Activated T-helper 17 cell treated with anti-CD3 and anti-CD28 coated beads, Interleukin-2, amount 50 U/mL, for 72 hours (primary cell): ENCODE measurements at regions not wholly inside any gene's neighbourhood (a gene's known extent, or its start where the extent isn't known, plus 50 kb on each side); places are given as distances from the start of the nearest gene placed in this dataset.

Source experiments
- ATAC-seq: fragments of 150-1000 bp; cut with Tn5 transposase; replicated peaks from 2 replicates; pipeline ENCODE4 v1.10.0; 2021; ENCODE audit warnings: mild to moderate bottlenecking, moderate library complexity
- H3K27ac Mint-ChIP-seq: one replicate; pipeline ENCODE4 v1.8.0; 2022; ENCODE audit warnings: mixed read lengths
- H3K27me3 Mint-ChIP-seq: one replicate; pipeline ENCODE4 v1.8.0; 2022; ENCODE audit warnings: mixed read lengths
- H3K36me3 Mint-ChIP-seq: one replicate; pipeline ENCODE4 v1.8.0; 2022; ENCODE audit warnings: low read depth, mild to moderate bottlenecking, mixed read lengths
- H3K4me1 Mint-ChIP-seq: one replicate; pipeline ENCODE4 v1.8.0; 2022; ENCODE audit warnings: mixed read lengths
- H3K4me3 Mint-ChIP-seq: one replicate; pipeline ENCODE4 v1.8.0; 2022; ENCODE audit warnings: mild to moderate bottlenecking, mixed read lengths
- H3K9me3 Mint-ChIP-seq: one replicate; pipeline ENCODE4 v1.8.0; 2022; ENCODE audit warnings: mixed read lengths

DNA sequence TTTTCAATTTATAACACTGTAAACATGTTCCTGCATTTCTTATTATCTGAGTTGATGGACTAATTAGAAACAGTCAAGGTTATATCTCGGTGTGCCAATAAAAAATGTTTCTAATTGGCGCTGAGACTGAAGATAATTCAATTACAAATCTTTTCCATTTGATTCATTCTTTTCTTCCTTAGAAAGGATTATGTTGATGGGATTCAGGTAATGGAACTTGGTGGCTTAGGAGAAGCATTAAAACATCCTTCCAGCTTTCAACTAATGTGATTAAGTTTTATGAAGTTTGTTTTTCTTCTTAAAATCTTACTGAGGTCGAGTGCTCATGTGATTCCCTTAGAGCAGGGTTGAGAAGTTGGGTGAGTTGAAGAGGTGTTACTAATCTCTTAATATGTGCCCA is 1015.3 kb downstream of the NR2F1-AS1 start:
- Mint-ChIP-seq H3K27ac (no peak overlapping the region), H3K27me3 (no peaks in the 10 kb centered on the region), H3K4me3 (no peak overlapping the region), H3K36me3 (no peaks in the 10 kb centered on the region), H3K4me1 (no peaks in the 10 kb centered on the region), H3K9me3 (no peaks in the 10 kb centered on the region)
- no peak for ATAC-seq

DNA sequence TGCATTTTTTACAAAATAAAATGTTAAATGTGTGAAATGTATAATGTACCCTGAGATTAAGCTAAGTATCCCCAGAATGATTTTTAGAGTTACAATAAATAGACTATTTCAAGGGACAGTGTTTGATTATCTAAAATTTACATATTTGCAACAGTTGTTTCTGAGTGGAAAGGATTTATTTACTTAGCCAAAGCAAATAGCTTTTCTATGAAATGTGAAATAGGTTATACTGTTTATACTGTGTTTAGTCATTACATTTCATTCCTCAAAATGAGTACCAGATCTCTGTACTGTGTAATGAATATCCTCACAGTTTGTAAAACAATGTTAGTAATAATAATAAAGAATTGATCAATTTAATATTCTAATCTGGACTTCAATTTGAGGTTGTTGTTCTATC is 1019.0 kb downstream of the NR2F1-AS1 start:
- Mint-ChIP-seq H3K9me3 (no peaks in the 10 kb centered on the region), H3K4me1 (no peaks in the 10 kb centered on the region), H3K27ac (no peak overlapping the region), H3K27me3 (no peaks in the 10 kb centered on the region), H3K36me3 (no peaks in the 10 kb centered on the region), H3K4me3 (no peak overlapping the region)
- no peak for ATAC-seq

DNA sequence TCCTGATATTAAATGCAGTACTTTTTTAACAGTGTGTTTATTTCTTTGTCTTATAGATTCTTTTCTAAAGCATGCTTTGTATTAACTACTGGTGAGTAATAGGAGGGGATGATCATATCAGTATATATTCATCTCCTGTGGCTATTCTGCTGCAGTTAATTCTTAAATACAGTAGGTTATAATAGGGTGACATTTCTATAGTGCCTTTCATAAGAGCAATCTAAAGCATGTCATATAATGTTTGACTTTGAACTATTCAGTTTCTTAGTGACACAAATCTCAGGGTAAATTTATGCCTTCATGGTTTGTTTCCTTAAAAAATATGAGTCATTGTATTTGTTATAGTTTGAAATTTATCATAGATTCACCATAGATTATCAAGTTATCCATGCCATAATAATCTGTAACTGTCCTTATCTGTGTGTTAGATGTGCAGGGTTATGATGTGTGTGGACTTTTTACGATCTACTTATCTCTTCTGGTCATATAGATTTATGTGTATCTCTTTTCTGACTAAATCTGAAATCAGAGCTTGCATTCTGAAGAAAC is 1019.5 kb downstream of the NR2F1-AS1 start:
- no peaks in the 10 kb centered on the region for H3K27me3 Mint-ChIP-seq
- H3K4me3 Mint-ChIP-seq, result no peak overlapping the region
- ATAC-seq, result no peak
- H3K27ac Mint-ChIP-seq, result no peak overlapping the region
- no peaks in the 10 kb centered on the region for H3K9me3 Mint-ChIP-seq
- H3K4me1 Mint-ChIP-seq, result no peaks in the 10 kb centered on the region
- no peaks in the 10 kb centered on the region for H3K36me3 Mint-ChIP-seq

DNA sequence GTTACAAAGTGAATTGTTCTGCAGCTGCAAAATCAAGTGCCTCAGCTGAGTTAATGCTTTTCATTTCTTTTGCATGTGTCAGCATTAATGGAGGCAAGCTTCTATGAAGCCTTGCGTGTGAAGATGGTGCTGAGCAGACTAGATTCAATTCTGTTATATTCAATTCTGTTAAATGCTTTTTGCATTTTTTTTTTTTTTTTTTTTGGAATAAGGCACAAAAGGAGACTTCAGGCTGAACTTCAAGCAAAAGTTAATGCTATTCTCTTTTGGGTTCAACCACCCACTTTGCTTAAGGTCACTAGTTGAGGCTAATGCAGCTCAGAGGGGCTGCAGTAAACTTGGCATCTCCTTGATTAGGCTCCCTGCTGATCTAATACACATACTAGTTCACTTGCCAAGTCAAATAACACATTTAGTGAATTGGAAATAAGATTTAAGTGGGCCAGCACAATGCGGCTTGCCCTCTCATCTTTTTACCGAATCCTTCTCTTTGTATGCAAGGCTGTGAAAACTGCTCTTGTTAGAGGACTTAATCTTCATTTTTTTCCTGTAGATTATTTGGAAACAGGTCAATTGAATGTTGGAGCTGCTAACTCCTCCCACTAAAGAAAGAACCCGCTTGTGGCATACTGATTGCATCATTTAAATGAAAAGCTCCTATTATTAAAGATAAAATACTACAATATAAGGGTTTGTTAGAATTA is 1020.2 kb downstream of the NR2F1-AS1 start:
- H3K27me3 Mint-ChIP-seq, result no peaks in the 10 kb centered on the region
- ATAC-seq, result no peak
- no peak overlapping the region for H3K27ac Mint-ChIP-seq
- H3K36me3 Mint-ChIP-seq, result no peaks in the 10 kb centered on the region
- H3K9me3 Mint-ChIP-seq, result no peaks in the 10 kb centered on the region
- H3K4me3 Mint-ChIP-seq, result no peak overlapping the region
- no peaks in the 10 kb centered on the region for H3K4me1 Mint-ChIP-seq

DNA sequence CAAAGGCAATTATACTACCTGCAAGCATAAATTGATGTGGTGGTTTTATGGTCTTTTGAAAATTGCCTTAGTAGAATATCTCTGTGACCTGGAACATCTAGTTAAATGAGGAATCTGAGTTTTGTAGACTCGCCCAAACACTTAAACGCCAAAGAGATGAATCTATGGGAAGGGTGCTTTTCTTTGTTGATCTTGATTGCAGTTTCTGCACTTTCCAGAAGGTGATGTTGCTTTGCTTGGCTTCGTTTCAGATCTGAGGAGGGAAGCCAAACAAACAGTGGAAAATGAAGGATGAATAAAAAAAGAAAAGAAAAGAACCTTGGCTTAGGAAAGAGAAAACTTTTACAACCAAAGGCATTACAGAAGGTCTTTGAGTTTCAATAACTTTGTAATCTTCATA is 1021.2 kb downstream of the NR2F1-AS1 start:
- H3K4me1 Mint-ChIP-seq, result no peaks in the 10 kb centered on the region

DNA sequence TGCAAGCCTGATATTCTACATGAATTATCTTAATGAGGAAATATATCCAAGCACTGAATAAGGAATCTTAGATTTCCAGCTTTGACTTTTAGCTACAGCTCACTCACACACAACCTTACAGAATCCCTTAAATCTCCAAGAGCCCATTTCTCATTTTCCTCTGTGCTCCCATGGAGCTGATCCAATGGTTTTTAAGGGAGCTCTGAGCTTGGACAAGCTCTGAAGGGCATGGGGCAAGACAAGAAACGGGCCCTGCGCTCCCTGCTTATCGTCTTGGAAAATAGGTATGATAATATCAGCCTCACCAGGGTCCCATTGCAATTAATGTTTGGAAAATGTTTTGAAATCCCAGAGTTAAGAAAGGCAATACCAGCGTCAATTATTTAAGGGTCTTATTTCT is 1021.7 kb downstream of the NR2F1-AS1 start:
- Mint-ChIP-seq H3K36me3 (no peaks in the 10 kb centered on the region), H3K4me3 (no peak overlapping the region), H3K27me3 (no peaks in the 10 kb centered on the region), H3K9me3 (no peaks in the 10 kb centered on the region), H3K27ac (no peak overlapping the region), H3K4me1 (no peaks in the 10 kb centered on the region)
- ATAC-seq, result no peak

More for the DNA sequence above, 1021.2 kb downstream of the NR2F1-AS1 start:
- Mint-ChIP-seq H3K9me3 (no peaks in the 10 kb centered on the region), H3K4me3 (no peak overlapping the region), H3K27me3 (no peaks in the 10 kb centered on the region), H3K27ac (no peak overlapping the region), H3K36me3 (no peaks in the 10 kb centered on the region)
- ATAC-seq, result no peak

DNA sequence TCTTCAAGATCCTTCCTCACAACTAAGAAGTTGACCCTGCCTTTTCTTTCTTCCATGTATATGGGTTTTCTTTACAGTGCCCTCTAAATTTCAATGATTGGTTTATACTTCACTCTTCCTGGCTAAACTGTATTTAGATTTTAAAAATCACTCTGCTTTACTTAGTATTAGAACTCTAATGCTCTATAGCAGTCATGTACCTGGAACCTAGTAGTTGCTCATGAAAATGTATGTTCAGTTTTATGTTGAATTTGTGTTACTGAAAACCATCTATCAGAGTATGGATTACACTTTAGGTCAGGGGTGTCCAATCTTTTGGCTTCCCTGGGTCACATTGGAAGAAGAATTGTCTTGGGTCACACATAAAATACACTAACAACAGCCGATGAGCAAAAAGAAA is 1024.3 kb downstream of the NR2F1-AS1 start:
- no peak overlapping the region for H3K27ac Mint-ChIP-seq

DNA sequence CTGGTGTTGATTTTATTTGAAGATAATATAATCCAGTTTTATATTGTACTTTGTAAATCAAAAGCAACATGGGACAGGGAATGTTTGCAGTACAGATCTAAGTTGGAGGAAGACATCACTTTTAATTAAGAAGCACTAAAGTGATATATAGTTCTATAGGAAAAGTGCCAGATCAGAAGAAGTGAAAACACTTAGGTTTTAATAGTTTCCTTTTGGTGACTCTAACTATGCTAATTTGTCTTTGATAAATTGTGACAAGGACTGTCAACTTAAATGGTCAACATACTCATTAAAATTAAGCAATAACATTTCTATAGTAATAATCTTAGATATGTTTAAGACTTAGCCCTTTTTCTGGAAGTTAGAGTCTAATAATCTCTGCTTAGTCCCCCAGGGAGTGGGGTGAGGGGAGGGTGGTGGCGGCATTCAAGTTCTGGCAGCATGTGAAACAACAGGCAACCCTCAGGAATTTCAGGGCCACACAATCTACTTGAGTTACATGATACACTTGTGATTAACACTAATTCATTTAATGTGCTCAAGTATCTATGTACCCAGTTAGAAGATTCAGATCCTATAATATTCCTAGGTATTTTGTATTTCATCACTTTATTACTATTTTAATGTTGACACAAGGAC is 1026.5 kb downstream of the NR2F1-AS1 start:
- Mint-ChIP-seq H3K4me3 (no peak overlapping the region), H3K27me3 (no peaks in the 10 kb centered on the region), H3K9me3 (peaks cover 4% of the 10 kb centered on the region), H3K36me3 (no peaks in the 10 kb centered on the region), H3K27ac (no peak overlapping the region), H3K4me1 (no peaks in the 10 kb centered on the region)
- ATAC-seq, result no peak

More for the DNA sequence above, 1024.3 kb downstream of the NR2F1-AS1 start:
- no peaks in the 10 kb centered on the region for H3K36me3 Mint-ChIP-seq
- peaks cover 4% of the 10 kb centered on the region for H3K9me3 Mint-ChIP-seq
- H3K27me3 Mint-ChIP-seq, result no peaks in the 10 kb centered on the region
- no peak for ATAC-seq
- no peaks in the 10 kb centered on the region for H3K4me1 Mint-ChIP-seq
- no peak overlapping the region for H3K4me3 Mint-ChIP-seq

DNA sequence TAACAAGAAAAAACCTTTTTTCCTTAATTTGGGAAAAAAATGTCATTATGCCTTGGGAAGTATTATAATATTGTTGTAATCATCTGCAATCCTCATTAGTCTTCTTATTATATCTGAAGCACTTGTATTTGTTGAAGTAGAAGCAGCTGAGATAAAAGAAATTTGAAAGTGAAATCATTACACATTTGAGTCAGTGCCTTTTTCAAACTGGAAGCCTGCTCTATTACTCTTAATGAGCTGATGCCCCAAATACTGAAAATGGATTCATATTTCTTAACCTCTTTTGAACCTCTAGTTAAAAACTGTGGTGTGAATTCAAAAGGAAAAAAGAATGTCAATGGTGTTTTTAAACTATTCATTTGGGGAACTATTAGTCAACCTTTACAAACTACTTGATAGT is 1027.7 kb downstream of the NR2F1-AS1 start:
- no peak for ATAC-seq
- H3K9me3 Mint-ChIP-seq, result peaks cover 8% of the 10 kb centered on the region
- no peaks in the 10 kb centered on the region for H3K4me1 Mint-ChIP-seq

DNA sequence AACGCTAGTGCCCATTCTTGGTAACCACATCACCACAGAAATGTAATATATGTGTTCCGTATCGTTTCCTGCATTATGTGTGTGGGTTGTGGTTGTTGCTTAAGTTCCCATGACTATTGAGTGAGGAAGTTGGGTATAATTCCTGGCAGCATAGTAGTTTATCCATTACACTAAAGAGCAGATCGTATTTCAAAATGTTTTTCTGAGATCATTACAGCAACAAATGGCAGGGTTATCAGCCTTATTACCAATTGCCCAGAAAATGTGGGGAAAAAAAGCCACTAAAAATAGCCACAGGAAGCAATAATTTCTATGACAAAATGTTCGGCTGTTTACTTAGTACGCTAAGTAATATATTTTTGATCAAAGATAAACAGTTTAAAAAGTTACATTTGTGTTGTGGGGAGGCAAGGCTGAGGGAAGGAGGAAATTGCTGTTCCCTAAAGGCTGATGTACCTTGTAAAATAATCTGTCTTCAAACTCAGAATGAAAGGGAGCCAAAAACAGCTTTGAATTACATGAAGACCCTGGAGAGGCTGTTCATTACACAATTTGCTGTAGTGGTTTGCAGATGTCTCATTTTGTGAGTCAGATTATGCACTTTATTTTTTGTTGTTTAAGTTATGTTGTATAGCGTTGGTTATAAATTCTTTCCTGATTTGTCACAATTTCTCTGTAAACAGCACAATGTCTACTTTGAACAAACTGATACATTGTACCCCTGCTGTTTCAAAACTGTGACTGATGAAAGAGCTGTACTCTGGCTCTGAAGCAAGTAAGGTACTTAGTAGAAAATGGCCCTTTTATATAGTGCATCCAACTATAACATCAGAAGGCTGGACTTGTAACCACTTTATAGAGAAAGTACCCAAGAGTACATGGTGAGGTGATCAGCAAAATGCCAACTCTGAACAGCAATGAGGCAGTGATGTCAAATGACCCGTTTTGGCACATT is 1028.5 kb downstream of the NR2F1-AS1 start:
- no peak for ATAC-seq
- Mint-ChIP-seq H3K27me3 (no peaks in the 10 kb centered on the region), H3K4me3 (no peak overlapping the region), H3K4me1 (no peaks in the 10 kb centered on the region), H3K9me3 (peaks cover 8% of the 10 kb centered on the region), H3K36me3 (no peaks in the 10 kb centered on the region), H3K27ac (no peak overlapping the region)

More for the DNA sequence above, 1027.7 kb downstream of the NR2F1-AS1 start:
- Mint-ChIP-seq H3K4me3 (no peak overlapping the region), H3K27ac (no peak overlapping the region), H3K36me3 (no peaks in the 10 kb centered on the region), H3K27me3 (no peaks in the 10 kb centered on the region)

DNA sequence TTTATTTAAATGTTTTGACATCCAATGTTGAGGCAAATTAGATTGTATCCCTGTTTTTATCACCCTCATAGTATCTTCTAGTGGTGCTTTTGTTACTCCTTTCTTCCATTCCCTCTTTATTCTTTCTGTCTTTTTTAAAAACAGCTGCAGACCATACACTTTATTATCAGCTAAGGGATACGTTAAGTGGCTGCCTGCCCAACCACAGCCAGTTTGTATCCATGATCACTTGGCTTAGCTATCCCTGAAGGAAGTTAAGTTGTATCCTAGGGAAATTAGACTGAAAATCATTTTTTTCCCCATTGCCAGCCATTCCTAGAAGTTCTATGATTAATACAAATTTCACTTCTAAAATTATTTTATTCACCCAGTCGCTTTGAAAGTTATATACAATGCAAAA is 1032.7 kb downstream of the NR2F1-AS1 start:
- Mint-ChIP-seq H3K27me3 (no peaks in the 10 kb centered on the region), H3K36me3 (no peaks in the 10 kb centered on the region), H3K4me1 (no peaks in the 10 kb centered on the region), H3K9me3 (peaks cover 8% of the 10 kb centered on the region), H3K27ac (no peak overlapping the region), H3K4me3 (no peak overlapping the region)
- no peak for ATAC-seq

DNA sequence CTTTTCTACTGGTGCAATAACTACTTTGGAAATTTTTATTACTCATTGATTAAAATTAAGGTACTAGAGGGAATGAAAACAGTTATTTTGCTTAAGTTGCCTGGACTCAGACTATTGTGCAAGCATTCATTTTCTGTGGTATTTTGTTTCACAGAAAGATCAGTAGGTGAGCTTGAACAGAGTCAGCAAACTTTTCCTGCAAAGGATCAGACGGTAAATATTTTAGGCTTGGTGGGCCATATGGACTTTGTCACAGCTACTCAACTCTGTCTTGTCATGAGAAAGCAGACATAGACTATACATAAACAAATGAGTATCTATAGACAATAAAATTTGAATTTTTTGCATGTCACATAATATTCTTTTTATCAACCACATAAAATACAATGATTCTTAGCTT is 1036.4 kb downstream of the NR2F1-AS1 start:
- no peaks in the 10 kb centered on the region for H3K36me3 Mint-ChIP-seq
- H3K4me1 Mint-ChIP-seq, result no peaks in the 10 kb centered on the region
- no peak for ATAC-seq
- no peak overlapping the region for H3K27ac Mint-ChIP-seq
- H3K4me3 Mint-ChIP-seq, result no peak overlapping the region
- peaks cover 4% of the 10 kb centered on the region for H3K9me3 Mint-ChIP-seq
- H3K27me3 Mint-ChIP-seq, result no peaks in the 10 kb centered on the region

DNA sequence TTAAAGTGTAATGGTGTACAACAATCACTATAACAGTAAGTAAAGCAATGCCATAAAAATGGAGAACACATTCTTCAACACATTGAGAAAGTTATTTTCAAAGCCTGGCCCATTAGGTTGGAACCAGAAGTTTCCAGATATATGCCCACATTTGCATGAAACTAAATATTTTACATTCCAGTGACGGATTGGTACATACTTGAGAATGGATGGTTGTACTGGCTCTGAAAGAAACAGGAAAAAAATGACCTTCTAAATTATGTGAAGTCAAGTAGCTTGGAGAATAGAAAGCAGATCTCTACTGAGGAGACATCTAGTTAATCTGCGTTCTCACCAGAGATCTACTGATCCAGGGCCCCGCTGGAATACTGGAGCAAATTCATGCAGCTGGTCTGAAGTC is 1037.0 kb downstream of the NR2F1-AS1 start:
- Mint-ChIP-seq H3K36me3 (no peaks in the 10 kb centered on the region), H3K4me3 (no peak overlapping the region), H3K9me3 (no peaks in the 10 kb centered on the region), H3K27me3 (no peaks in the 10 kb centered on the region), H3K4me1 (no peaks in the 10 kb centered on the region), H3K27ac (no peak overlapping the region)
- no peak for ATAC-seq

DNA sequence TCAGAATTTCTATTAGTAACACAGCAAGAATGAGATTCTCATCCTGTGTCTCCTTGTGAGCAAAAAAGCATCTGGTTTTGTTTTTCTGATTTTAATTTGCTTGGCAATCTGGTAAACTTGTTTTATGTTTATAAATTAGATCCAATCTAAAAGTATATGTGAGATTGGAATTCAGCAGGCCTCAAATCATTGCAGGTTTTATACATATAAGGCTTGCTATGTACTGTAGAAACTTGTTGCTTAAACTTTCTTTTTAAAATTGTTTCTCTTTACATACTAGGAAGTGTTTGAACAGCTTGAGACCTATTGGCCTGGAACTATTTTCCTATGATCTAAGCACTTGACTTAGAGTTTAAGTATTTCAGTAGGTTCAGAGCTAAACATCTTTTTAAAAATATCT is 1037.8 kb downstream of the NR2F1-AS1 start:
- no peaks in the 10 kb centered on the region for H3K36me3 Mint-ChIP-seq
- H3K27me3 Mint-ChIP-seq, result no peaks in the 10 kb centered on the region
- no peaks in the 10 kb centered on the region for H3K4me1 Mint-ChIP-seq
- no peaks in the 10 kb centered on the region for H3K9me3 Mint-ChIP-seq
- H3K4me3 Mint-ChIP-seq, result no peak overlapping the region
- ATAC-seq, result no peak
- no peak overlapping the region for H3K27ac Mint-ChIP-seq
